Natural killer cell (primary cell): ENCODE measurements at regions not wholly inside any gene's neighbourhood (a gene's known extent, or its start where the extent isn't known, plus 50 kb on each side); places are given as distances from the start of the nearest gene placed in this dataset.

Experiments used
- ATAC-seq, 3 donors: fragments of 150-1000 bp in 2 of 3; fragments of 200-7000 bp in 1 of 3; cut with Tn5 transposase; 1 replicate in 1 of 3; 2 replicates in 2 of 3; pipeline ENCODE4 v1.10.0; 2021; ENCODE audit warnings: mild to moderate bottlenecking in 2 of 3, moderate library complexity in 2 of 3
- DNase-seq, 2 donors: peaks; one replicate each; pipeline versions ENCODE4 v3.0.0 to v3.0.0-alpha.2; 2013 to 2021; ENCODE audit warnings: mixed read lengths in 1 of 2
- H3K27ac ChIP-seq: one replicate; pipeline ENCODE4 v1.5.1; 2013; ENCODE audit warnings: mild to moderate bottlenecking, low read length
- H3K27me3 ChIP-seq: one replicate; pipeline ENCODE4 v1.6.1; 2013; ENCODE audit warnings: low read length; ENCODE audit not compliant: control insufficient read depth, insufficient read depth
- H3K36me3 ChIP-seq: one replicate; pipeline ENCODE4 v1.6.1; 2013; ENCODE audit warnings: low read length; ENCODE audit not compliant: control insufficient read depth, insufficient read depth
- H3K4me1 ChIP-seq: one replicate; pipeline ENCODE4 v1.6.1; 2013; ENCODE audit warnings: low read length; ENCODE audit not compliant: control insufficient read depth, insufficient read depth
- H3K4me3 ChIP-seq: one replicate; pipeline ENCODE4 v1.5.1; 2013; ENCODE audit warnings: low read length
- H3K9me3 ChIP-seq: one replicate; pipeline ENCODE4 v1.6.1; 2013; ENCODE audit warnings: low read length; ENCODE audit not compliant: control insufficient read depth, insufficient read depth
- H3K27ac Mint-ChIP-seq, 2 donors: one replicate each; pipeline ENCODE4 v1.8.0; 2022; ENCODE audit warnings: mild to moderate bottlenecking in 2 of 2, mixed read lengths in 2 of 2, moderate library complexity in 1 of 2
- H3K27me3 Mint-ChIP-seq, 2 donors: one replicate each; pipeline ENCODE4 v1.8.0; 2022; ENCODE audit warnings: low read depth in 2 of 2, mixed read lengths in 2 of 2
- H3K36me3 Mint-ChIP-seq: one replicate; pipeline ENCODE4 v1.8.0; 2022; ENCODE audit warnings: mixed read lengths
- H3K4me1 Mint-ChIP-seq, 2 donors: one replicate each; pipeline ENCODE4 v1.8.0; 2022; ENCODE audit warnings: mixed read lengths in 2 of 2
- H3K4me3 Mint-ChIP-seq: one replicate; pipeline ENCODE4 v1.8.0; 2022; ENCODE audit warnings: mild to moderate bottlenecking, moderate library complexity, mixed read lengths
- H3K9me3 Mint-ChIP-seq, 2 donors: one replicate each; pipeline ENCODE4 v1.8.0; 2022; ENCODE audit warnings: mixed read lengths in 2 of 2
- WGBS: methylation state at CpG from one replicate; pipeline ENCODE4 v1.1.7; 2013; ENCODE audit warnings: missing lambda C conversion rate; ENCODE audit not compliant: insufficient coverage; 5-methylcytosine and 5-hydroxymethylcytosine counted together
- intact Hi-C: fragments of 100-400 bp; cut with micrococcal nuclease; formaldehyde crosslinking; loops from one replicate; pipeline ENCODE4 v1.14.2; 2022
- TF ChIP-seq, protein P1 (sequence below): fragments of 200-600 bp; IDR thresholded peaks from one replicate; pipeline ENCODE4 v1.8.0; 2022; ENCODE audit warnings: antibody characterized with exemption

DNA sequence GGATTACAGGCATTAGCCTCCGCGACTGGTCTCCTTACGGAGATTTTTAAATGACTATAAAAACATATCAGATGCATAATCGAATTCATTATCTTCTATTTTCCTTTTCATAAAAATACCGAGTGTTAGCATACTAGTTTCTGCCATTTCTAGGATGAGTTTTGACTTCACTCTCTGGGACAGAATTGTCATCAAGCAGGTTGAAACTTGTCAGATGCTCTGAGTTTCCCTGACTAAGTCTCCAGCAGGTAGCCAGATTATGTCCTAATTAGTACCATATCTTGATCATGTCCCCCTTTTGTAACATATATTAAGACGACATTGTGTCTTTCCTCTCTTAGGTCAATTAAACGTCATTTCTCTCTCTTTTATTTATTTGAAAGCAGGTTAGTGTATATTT is 103.5 kb upstream of the RASSF8 start:
- TF ChIP-seq, protein P1, sequence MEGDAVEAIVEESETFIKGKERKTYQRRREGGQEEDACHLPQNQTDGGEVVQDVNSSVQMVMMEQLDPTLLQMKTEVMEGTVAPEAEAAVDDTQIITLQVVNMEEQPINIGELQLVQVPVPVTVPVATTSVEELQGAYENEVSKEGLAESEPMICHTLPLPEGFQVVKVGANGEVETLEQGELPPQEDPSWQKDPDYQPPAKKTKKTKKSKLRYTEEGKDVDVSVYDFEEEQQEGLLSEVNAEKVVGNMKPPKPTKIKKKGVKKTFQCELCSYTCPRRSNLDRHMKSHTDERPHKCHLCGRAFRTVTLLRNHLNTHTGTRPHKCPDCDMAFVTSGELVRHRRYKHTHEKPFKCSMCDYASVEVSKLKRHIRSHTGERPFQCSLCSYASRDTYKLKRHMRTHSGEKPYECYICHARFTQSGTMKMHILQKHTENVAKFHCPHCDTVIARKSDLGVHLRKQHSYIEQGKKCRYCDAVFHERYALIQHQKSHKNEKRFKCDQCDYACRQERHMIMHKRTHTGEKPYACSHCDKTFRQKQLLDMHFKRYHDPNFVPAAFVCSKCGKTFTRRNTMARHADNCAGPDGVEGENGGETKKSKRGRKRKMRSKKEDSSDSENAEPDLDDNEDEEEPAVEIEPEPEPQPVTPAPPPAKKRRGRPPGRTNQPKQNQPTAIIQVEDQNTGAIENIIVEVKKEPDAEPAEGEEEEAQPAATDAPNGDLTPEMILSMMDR = no peak
- Mint-ChIP-seq H3K4me3 (no peak overlapping the region), H3K36me3 (no peaks in the 10 kb centered on the region), H3K9me3 (no peaks in the 10 kb centered on the region), H3K4me1 (peaks cover 3 to 4% of the 10 kb centered on the region in 2 donors), H3K27ac (no peak overlapping the region), H3K27me3 (peaks cover 5 to 12% of the 10 kb centered on the region in 2 donors)
- DNase-seq = no peak
- Histone ChIP-seq H3K4me1 (no peaks in the 10 kb centered on the region), H3K9me3 (no peaks in the 10 kb centered on the region), H3K36me3 (no peaks in the 10 kb centered on the region), H3K27me3 (no peaks in the 10 kb centered on the region), H3K4me3 (no peak overlapping the region), H3K27ac (no peak overlapping the region)
- no peak for ATAC-seq
- intact Hi-C loops = no loop called here
- WGBS = 92% methylated on average over 6 of the region's 7 CpGs

DNA sequence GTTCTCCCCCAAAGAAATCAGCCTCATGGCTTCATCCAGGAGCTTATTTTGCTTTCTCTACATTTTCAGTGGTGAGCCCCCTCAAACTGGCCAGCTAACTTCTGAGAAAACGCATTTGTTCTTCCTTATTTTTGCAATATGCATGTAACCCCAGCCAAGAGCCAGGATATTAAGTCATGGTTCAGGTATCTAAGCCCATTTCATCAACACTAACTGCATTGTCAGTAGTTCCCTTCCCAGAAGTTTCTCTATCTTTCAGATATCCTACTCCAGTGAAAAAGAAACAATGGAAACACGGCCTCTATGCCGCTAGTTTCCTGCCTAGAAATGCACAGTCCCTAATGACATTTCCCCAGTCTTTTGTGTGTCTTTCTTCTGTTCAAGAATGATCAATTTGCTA is 102.8 kb upstream of the RASSF8 start:
- WGBS = 83% methylated on average over 3 of the region's 3 CpGs
- intact Hi-C loops = no loop called here
- H3K4me1 ChIP-seq = no peaks in the 10 kb centered on the region
- DNase-seq (no peak), ATAC-seq (no peak)
- no peak overlapping the region for H3K4me3 Mint-ChIP-seq
- H3K27ac ChIP-seq = no peak overlapping the region
- H3K36me3 ChIP-seq = no peaks in the 10 kb centered on the region
- H3K9me3 Mint-ChIP-seq = no peaks in the 10 kb centered on the region
- no peaks in the 10 kb centered on the region for H3K9me3 ChIP-seq
- TF ChIP-seq, protein P1 = no peak
- H3K4me1 Mint-ChIP-seq = peaks cover 4 to 5% of the 10 kb centered on the region in 2 donors
- H3K27ac Mint-ChIP-seq = no peak overlapping the region
- peaks cover 6 to 12% of the 10 kb centered on the region in 2 donors for H3K27me3 Mint-ChIP-seq
- no peaks in the 10 kb centered on the region for H3K27me3 ChIP-seq
- H3K36me3 Mint-ChIP-seq = no peaks in the 10 kb centered on the region
- no peak overlapping the region for H3K4me3 ChIP-seq

DNA sequence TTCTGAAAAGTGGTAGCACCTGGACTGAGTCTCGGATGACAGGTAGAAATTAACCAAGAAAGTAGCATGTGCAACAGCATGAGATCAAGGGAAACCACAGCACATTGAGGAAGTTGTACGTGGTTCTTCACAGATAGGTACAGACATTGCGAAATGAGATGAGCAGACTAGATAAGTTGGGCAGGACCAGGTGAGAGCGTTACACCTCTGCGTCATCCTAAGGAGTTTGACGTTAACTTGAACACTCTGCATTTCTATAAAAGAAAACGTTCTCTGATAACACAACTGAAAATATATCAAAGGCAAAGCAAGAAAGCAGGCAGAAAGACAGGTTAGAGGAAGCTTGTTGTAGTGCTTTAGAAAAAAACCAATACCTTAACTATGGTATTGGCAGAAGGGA is 98.5 kb upstream of the RASSF8 start:
- peaks cover 7 to 11% of the 10 kb centered on the region in 2 donors for H3K27me3 Mint-ChIP-seq
- H3K27ac ChIP-seq = no peak overlapping the region
- DNase-seq (peak in 1 of 2 donors; percentile 67), ATAC-seq (peak in 2 of 3 donors; percentile 54 to 59)
- no peaks in the 10 kb centered on the region for H3K4me1 ChIP-seq
- intact Hi-C loops = no loop called here
- H3K27ac Mint-ChIP-seq = no peak overlapping the region
- H3K4me1 Mint-ChIP-seq = peaks cover 4 to 5% of the 10 kb centered on the region in 2 donors
- H3K4me3 Mint-ChIP-seq = no peak overlapping the region
- no peaks in the 10 kb centered on the region for H3K9me3 Mint-ChIP-seq
- TF ChIP-seq, protein P1 = no peak
- H3K9me3 ChIP-seq = no peaks in the 10 kb centered on the region
- no peaks in the 10 kb centered on the region for H3K27me3 ChIP-seq
- H3K36me3 Mint-ChIP-seq = no peaks in the 10 kb centered on the region
- H3K4me3 ChIP-seq = no peak overlapping the region
- 27% methylated on average over 6 of the region's 7 CpGs for WGBS
- no peaks in the 10 kb centered on the region for H3K36me3 ChIP-seq

GRCh38 chr12:25861226-25861625 is 97.3 kb upstream of the RASSF8 start:
- H3K36me3 Mint-ChIP-seq = no peaks in the 10 kb centered on the region
- H3K27me3 ChIP-seq = no peaks in the 10 kb centered on the region
- TF ChIP-seq, protein P1 = no peak
- H3K9me3 Mint-ChIP-seq = no peaks in the 10 kb centered on the region
- H3K4me3 Mint-ChIP-seq = no peak overlapping the region
- no peak overlapping the region for H3K4me3 ChIP-seq
- H3K36me3 ChIP-seq = no peaks in the 10 kb centered on the region
- H3K4me1 ChIP-seq = no peaks in the 10 kb centered on the region
- ATAC-seq (no peak), DNase-seq (no peak)
- no peak overlapping the region for H3K27ac Mint-ChIP-seq
- H3K27me3 Mint-ChIP-seq = peaks cover 0 to 7% of the 10 kb centered on the region in 2 donors
- no peaks in the 10 kb centered on the region for H3K9me3 ChIP-seq
- 96% methylated on average over 2 of the region's 2 CpGs for WGBS
- H3K4me1 Mint-ChIP-seq = peaks cover 4 to 5% of the 10 kb centered on the region in 2 donors
- intact Hi-C loops = no loop called here
- H3K27ac ChIP-seq = no peak overlapping the region
